Cerebellar cortex (tissue), 1 donor: ENCODE measurements at regions not wholly inside any gene's neighbourhood (a gene's known extent, or its start where the extent isn't known, plus 50 kb on each side); places are given as distances from the start of the nearest gene placed in this dataset.

ENCODE experiments used
- DNase-seq: peaks from one replicate; pipeline ENCODE4 v3.0.0-alpha.2; 2015; ENCODE audit warnings: low spot score

GRCh38 chr16:65667011-65667578 is 545.2 kb upstream of the CDH11 start:
- DNase-seq = no peak

GRCh38 chr16:65666132-65666941 is 544.5 kb upstream of the CDH11 start:
- no peak for DNase-seq

DNA sequence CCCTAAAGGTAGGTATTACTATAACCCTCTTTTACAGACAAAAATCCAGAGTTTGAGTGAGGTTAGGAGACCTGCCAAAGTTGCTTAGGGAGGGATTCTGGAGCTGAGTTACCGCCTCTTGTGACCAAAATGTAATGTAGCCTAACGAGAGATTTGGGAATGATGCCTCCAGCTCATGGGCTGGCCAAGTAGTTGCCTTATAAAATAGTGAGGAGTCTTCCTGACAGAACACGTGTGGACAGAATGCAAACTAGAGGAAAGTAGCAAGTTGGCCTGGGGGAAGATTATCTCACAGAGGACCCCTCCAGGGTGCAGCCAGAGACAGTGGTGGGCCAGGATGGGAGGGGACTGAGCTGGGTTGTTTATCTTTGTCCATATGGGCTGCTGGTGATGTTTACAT is 543.7 kb upstream of the CDH11 start:
- DNase-seq = no peak

GRCh38 chr16:65663774-65664173 is 541.9 kb upstream of the CDH11 start:
- DNase-seq = no peak

DNA sequence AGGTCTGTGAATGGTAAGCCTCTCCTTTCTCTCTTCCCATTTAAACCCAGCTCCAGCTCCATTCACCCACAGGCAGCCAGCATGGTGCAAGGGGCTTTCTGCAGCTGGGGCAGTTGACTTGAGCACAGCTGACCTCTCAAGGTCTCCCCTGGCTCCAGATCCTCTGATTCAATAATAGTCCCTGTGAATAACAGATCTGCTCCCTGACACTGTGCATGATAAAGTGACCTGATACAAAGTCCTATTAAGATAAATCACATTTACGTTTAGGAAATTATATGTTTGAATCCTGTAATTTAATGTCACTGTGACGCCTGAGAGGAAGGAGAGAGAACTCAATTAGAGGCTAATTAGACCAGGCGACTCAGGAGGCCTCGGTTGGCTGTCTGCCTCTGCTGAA is 540.4 kb upstream of the CDH11 start:
- no peak for DNase-seq

GRCh38 chr16:65661558-65661957 is 539.7 kb upstream of the CDH11 start:
- no peak for DNase-seq

DNA sequence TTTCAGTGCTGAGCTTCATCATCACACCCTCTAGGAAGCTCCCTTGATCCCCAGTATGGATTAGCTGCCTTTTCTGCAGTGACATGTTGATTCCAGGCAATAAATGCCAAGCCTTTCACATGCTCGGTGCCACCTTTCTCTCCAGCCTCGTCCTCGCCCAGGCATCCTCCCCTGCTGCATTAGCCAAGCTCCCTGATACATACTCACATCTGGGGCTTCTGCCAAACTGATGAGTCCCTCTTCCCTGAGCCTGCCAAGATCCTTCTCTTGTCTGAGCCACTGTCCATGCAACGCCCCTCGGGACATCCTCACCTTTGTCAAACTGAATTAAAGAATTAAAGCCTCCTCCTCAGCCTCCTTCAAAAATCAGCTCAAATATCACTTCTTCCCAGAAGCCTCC is 538.5 kb upstream of the CDH11 start:
- no peak for DNase-seq

DNA sequence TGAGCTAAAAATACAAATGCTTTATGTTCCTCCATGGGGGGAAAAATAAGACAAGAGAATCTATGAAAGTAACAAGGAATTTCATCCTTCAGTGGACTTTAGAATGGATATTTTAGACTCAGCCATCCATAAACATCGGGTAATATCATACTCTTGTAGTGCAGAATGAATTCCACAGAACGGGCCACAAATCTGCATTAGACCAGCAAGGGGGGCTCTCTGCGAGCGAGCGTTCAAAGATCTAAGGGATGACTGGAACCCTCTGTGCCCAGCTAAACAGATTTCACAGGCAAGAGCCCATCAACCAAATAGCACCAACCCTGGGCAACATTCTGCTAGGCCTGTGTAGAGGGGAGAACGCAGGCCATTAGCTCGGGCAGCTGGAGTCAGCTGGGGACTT is 537.9 kb upstream of the CDH11 start:
- DNase-seq = no peak

GRCh38 chr16:65658787-65659220 is 536.9 kb upstream of the CDH11 start:
- no peak for DNase-seq

DNA sequence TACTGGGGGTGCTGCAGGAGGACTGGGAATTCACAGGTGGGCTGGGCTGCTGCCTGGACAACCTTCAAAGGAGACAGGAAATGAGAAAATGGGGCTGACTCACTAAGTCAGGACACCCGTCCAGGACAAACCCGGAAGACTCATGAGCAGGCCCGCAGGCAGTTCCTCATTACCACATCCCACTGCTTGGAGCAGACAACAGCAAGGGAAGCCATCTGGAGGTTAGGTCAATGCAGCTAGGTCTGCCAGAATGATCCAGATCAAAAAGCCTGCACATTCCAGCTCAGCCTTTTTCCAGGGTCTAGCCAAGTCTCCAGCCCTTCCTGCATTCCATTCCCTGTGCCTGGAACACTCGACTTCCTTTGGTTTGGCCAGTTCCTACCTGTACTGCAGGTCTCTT is 536.5 kb upstream of the CDH11 start:
- peak; percentile 36 for DNase-seq

DNA sequence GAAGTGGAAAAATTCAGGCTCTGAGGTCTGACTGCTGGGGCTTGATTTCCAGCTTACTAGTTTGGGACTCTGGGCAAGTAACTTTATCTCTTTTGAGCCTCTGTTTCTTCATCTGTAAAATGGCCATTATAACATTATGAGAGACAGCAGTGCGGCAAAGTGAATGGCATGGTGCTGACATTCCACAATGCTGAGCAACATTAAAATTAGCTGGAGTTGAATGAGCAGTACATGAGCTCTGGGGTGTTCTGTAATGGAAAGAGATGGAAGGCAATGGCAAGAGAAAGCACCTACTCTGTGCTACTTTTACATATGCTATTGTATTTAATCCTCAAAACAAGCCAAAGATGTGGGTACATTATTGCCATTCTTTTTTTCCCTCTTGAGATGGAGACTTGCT is 535.7 kb upstream of the CDH11 start:
- no peak for DNase-seq

GRCh38 chr16:65657071-65657494 is 535.2 kb upstream of the CDH11 start:
- DNase-seq = no peak

DNA sequence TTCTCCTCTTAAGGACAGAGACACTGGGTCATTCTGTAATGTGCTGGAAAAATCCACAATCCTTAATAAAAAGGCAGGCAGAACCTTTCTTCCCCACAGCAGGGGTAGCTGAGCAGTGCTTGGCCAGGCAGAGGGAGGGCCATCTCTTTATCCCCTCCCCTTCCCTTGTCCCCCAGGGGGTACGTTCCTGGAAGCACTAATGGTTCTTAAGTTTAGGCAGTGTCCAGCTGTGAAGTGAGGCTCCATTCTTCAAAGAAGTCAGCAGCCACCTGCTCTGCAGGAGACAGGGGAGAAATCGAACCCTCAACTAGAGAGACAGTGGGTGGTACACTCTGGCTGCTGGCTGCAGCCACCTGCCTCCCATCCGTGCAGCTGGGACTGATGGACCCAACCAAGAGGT is 533.9 kb upstream of the CDH11 start:
- DNase-seq = no peak

- peak; percentile 5 for DNase-seq
Observed at GRCh38 chr16:65648101-65648500, 526.2 kb upstream of the CDH11 start.

- no peak for DNase-seq
Observed at GRCh38 chr16:65644821-65645220, 523.0 kb upstream of the CDH11 start.

GRCh38 chr16:65641762-65642289 is 520.0 kb upstream of the CDH11 start:
- DNase-seq = no peak

- no peak for DNase-seq
Observed at GRCh38 chr16:65641049-65641761, 519.3 kb upstream of the CDH11 start.

DNA sequence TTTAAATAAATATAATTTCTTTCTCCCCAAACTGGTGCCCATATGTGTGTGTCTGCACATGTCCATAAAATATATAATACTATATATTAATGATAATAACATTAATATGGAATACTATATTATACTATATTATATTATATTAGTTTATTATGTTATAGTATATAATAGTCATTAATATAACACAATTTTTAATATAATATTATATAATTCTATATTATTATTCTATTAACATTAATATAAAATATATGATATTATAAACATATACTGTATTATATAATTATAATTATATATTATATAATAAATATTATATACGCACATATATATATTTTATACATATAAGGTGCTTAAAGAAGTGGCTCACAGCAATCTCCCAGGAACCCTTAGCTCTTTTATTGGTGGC is 513.0 kb upstream of the CDH11 start:
- DNase-seq = no peak

GRCh38 chr16:65634291-65634690 is 512.4 kb upstream of the CDH11 start:
- no peak for DNase-seq

DNA sequence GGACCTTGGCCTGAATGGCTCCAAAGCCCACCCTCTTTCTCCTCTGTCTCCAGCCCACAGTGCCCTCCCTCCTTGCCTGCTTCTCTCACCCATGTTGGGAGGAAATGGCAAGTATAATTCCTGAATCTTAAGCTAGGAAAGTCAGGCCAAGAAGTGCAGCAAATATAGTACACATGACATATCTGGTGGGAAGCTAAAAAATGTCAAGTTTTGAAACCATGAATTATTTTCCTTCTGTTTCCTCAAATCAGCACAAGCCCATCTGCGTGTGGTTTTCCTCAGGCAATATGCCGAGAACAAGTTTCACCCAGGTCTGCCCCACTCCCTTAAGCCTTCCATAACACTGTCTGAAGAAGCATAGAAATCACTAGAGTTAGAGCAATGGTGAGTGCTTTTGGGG is 502.8 kb upstream of the CDH11 start:
- no peak for DNase-seq

GRCh38 chr16:65624229-65624628 is 502.4 kb upstream of the CDH11 start:
- DNase-seq = no peak

DNA sequence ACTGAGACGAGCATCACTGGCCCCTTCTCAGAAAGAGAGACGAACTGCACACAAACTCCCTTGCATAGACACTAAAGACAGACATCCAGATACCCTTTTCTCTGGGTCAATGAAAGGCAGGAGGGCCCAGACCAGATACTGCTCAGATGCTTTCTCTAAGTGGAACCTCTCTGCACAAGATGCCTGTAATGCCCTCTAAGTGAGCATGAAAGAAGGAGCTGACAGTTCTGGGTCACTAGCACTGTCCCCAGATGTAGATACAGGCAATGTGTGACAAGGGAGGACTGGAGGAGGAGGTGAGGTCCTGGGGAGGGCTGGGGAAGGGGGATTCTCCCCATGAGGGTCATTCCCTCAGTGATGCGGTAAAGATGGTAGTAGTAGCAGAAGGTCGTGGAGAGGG is 501.0 kb upstream of the CDH11 start:
- no peak for DNase-seq

DNA sequence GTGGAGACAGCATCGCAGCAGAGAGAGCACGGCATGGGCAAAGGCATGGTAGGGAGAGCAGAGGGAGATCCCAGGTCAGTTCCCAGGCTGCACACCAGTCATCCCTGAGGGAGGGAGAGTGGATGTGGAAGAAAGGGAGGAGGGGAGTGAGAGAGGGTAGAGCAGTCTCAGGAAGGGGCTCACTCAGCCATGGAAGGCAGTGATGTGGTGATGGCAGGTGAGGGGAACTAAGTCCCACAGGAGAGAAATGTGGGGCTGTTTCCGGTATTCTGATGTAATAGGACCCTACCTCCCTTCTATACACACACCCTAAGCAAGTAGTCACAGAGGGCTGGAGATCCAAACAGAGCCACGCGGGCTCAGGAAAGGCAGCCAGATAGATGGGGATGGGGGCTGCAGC is 500.3 kb upstream of the CDH11 start:
- DNase-seq = no peak
